ENCODE measurements at regions not wholly inside any gene's neighbourhood (a gene's known extent, or its start where the extent isn't known, plus 50 kb on each side); places are given as distances from the start of the nearest gene placed in this dataset.
"Not testable (repeated sequence)": the region's sequence is repeated elsewhere in the genome, so short reads cannot be mapped to it uniquely, and the experiment has no call there.

DNA sequence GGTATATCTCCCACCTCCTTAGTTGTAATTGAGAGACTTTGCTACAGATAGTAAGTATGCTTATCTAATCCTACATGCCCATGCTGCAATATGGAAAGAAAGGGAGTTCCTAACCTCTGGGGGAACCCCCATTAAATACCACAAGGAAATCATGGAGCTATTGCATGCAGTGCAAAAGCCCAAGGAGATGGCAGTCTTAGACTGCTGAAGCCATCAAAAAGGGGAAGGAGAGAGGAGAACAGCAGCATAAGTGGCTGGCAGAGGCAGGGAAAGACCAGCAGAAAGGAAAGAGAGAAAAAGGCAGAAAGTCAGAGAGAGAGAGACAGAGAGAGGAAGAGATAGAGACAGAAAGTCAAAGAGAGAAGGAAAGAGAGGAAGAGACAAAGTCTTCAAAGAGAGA, 121.6 kb upstream of the SLC16A7 start:
- not testable (repeated sequence) for TF ChIP-seq POLR2A (IDR thresholded peaks at IDR 0.05)
- TF ChIP-seq, protein P1, sequence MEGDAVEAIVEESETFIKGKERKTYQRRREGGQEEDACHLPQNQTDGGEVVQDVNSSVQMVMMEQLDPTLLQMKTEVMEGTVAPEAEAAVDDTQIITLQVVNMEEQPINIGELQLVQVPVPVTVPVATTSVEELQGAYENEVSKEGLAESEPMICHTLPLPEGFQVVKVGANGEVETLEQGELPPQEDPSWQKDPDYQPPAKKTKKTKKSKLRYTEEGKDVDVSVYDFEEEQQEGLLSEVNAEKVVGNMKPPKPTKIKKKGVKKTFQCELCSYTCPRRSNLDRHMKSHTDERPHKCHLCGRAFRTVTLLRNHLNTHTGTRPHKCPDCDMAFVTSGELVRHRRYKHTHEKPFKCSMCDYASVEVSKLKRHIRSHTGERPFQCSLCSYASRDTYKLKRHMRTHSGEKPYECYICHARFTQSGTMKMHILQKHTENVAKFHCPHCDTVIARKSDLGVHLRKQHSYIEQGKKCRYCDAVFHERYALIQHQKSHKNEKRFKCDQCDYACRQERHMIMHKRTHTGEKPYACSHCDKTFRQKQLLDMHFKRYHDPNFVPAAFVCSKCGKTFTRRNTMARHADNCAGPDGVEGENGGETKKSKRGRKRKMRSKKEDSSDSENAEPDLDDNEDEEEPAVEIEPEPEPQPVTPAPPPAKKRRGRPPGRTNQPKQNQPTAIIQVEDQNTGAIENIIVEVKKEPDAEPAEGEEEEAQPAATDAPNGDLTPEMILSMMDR (IDR thresholded peaks at IDR 0.05): not testable (repeated sequence)
